GM20000 (cell line): ENCODE measurements at regions not wholly inside any gene's neighbourhood (a gene's known extent, or its start where the extent isn't known, plus 50 kb on each side); places are given as distances from the start of the nearest gene placed in this dataset.

Experiments used
- DNase-seq: peaks from one replicate; pipeline ENCODE4 v3.0.0; 2012; ENCODE audit warnings: low spot score
- CTCF ChIP-seq: IDR thresholded peaks from 2 replicates; pipeline ENCODE4 v1.5.1; 2012; ENCODE audit warnings: mild to moderate bottlenecking, control low read depth; ENCODE audit errors: extremely low read depth, missing control alignments

- no peak for TF ChIP-seq CTCF
- no peak for DNase-seq
Observed at GRCh38 chr12:4045786-4046494, 172.7 kb upstream of the PARP11 start.

GRCh38 chr12:4044736-4045730 lies 171.8 kb upstream of the PARP11 start:
- TF ChIP-seq CTCF: no peak
- no peak for DNase-seq

- TF ChIP-seq CTCF: no peak
- DNase-seq: no peak
Observed at GRCh38 chr12:4044101-4044500, 170.9 kb upstream of the PARP11 start.

- TF ChIP-seq CTCF: no peak
- no peak for DNase-seq
Observed at GRCh38 chr12:4041187-4041885, 168.1 kb upstream of the PARP11 start.

GRCh38 chr12:4039931-4040330 lies 166.7 kb upstream of the PARP11 start:
- no peak for TF ChIP-seq CTCF
- DNase-seq: no peak

GRCh38 chr12:4037747-4038312 lies 164.6 kb upstream of the PARP11 start:
- peak; percentile 22 for TF ChIP-seq CTCF
- no peak for DNase-seq
